NT2/D1 (cell line): ENCODE measurements at regions not wholly inside any gene's neighbourhood (a gene's known extent, or its start where the extent isn't known, plus 50 kb on each side); places are given as distances from the start of the nearest gene placed in this dataset.

Source experiments
- SUZ12 ChIP-seq: IDR thresholded peaks from 2 replicates; pipeline ENCODE4 v1.6.1; 2011; ENCODE audit not compliant: insufficient read length, insufficient read depth; ENCODE audit errors: extremely low read depth
- YY1 ChIP-seq: IDR thresholded peaks from 2 replicates; pipeline ENCODE4 v1.6.1; 2011; ENCODE audit not compliant: insufficient read length, insufficient read depth

DNA sequence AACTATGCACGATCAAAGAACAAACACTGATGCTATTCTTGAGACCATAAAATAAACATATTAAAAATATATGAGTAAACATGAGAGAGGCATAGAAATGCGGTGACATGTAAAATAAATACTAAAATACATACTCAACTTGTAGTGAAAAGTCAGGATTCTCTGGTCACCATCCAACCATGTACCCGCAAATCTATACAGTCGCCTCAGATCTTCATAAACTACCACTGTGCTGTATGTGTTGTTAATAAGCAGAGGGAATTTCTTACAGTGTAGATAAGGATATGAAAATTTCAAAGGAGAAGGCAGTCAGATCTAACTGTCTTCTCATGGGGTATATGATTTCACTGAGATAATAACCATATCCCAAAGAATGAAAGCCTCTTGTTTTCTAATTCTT, 67.8 kb upstream of the FAM47B start:
- TF ChIP-seq SUZ12 (no peak), YY1 (no peak)
